ENCODE measurements at regions not wholly inside any gene's neighbourhood (a gene's known extent, or its start where the extent isn't known, plus 50 kb on each side); places are given as distances from the start of the nearest gene placed in this dataset.
"Not testable (repeated sequence)": the region's sequence is repeated elsewhere in the genome, so short reads cannot be mapped to it uniquely, and the experiment has no call there.

- TF ChIP-seq CTCF (IDR thresholded peaks at IDR 0.05; ENCODE audit: insufficient read depth, low read depth, low read length, missing control alignments), result no peak
- H3K4me3 ChIP-seq (ENCODE audit: low read depth, low read length), result no peak overlapping the region
- DNase-seq (ENCODE audit: low read depth), result no peak
Observed at GRCh38 chr4:134867027-134867426, 665.4 kb upstream of the PABPC4L start.

- TF ChIP-seq CTCF (IDR thresholded peaks at IDR 0.05; ENCODE audit: insufficient read depth, low read depth, low read length, missing control alignments), result no peak
- H3K4me3 ChIP-seq (ENCODE audit: low read depth, low read length), result no peak overlapping the region
- no peak for DNase-seq (ENCODE audit: low read depth)
Observed at GRCh38 chr4:134865675-134866074, 664.1 kb upstream of the PABPC4L start.

GRCh38 chr4:134862116-134862515 lies 660.5 kb upstream of the PABPC4L start:
- no peak for DNase-seq (ENCODE audit: low read depth)
- no peak overlapping the region for H3K4me3 ChIP-seq (ENCODE audit: low read depth, low read length)
- no peak for TF ChIP-seq CTCF (IDR thresholded peaks at IDR 0.05; ENCODE audit: insufficient read depth, low read depth, low read length, missing control alignments)

GRCh38 chr4:134848681-134849080 lies 647.1 kb upstream of the PABPC4L start:
- no peak overlapping the region for H3K4me3 ChIP-seq (ENCODE audit: low read depth, low read length)
- TF ChIP-seq CTCF (IDR thresholded peaks at IDR 0.05; ENCODE audit: insufficient read depth, low read depth, low read length, missing control alignments), result no peak
- DNase-seq (ENCODE audit: low read depth), result no peak

GRCh38 chr4:134830741-134831140 lies 629.2 kb upstream of the PABPC4L start:
- DNase-seq (ENCODE audit: low read depth); H3K4me3 ChIP-seq (ENCODE audit: low read depth, low read length): not testable (repeated sequence)

- no peak overlapping the region for H3K4me3 ChIP-seq (ENCODE audit: low read depth, low read length)
- DNase-seq (ENCODE audit: low read depth), result no peak
- no peak for TF ChIP-seq CTCF (IDR thresholded peaks at IDR 0.05; ENCODE audit: insufficient read depth, low read depth, low read length, missing control alignments)
Observed at GRCh38 chr4:134812611-134813010, 611.0 kb upstream of the PABPC4L start.

- no peak overlapping the region for H3K4me3 ChIP-seq (ENCODE audit: low read depth, low read length)
- DNase-seq (ENCODE audit: low read depth), result no peak
- TF ChIP-seq CTCF (IDR thresholded peaks at IDR 0.05; ENCODE audit: insufficient read depth, low read depth, low read length, missing control alignments), result no peak
Observed at GRCh38 chr4:134807231-134807745, 605.7 kb upstream of the PABPC4L start.

Measured in GM12865 (cell line).